Uterus (tissue), 2 donors: ENCODE measurements at regions not wholly inside any gene's neighbourhood (a gene's known extent, or its start where the extent isn't known, plus 50 kb on each side); places are given as distances from the start of the nearest gene placed in this dataset.

Experiments
- POLR2A ChIP-seq, 2 donors: fragments of 450-650 bp; IDR thresholded peaks; one replicate each; pipeline ENCODE4 v1.6.1; 2016; ENCODE audit warnings: antibody characterized with exemption in 2 of 2, mild to moderate bottlenecking in 1 of 2, moderate library complexity in 1 of 2
- TF ChIP-seq, protein P1 (sequence below), 4 experiments: fragments of 200-600 bp in 2 of 4; fragments of 450-650 bp in 2 of 4; sonication (generic) in 2 of 4; IDR thresholded peaks; one replicate each; pipeline ENCODE4 v1.5.1; 2016 to 2019; ENCODE audit warnings: antibody characterized with exemption in 4 of 4, mild to moderate bottlenecking in 2 of 4, moderate library complexity in 1 of 4

DNA sequence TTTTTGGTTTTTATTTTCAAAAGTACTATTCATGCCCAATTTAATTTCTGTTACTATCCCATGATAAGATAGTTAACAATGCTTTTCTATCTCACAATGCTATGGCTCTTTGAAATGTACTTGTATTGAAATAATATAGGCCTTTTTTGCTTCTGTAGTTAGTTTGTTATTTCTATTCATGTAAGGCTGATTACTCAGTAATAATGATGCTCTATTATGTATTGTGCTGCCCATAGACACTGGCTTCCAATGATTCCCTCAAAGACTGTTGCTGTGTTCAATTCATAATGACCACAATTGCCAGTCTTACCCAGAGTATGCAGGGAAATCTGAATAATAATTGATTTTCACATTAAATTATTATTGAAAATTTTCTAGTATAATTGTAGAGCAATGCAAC, 155.5 kb upstream of the POT1 start:
- TF ChIP-seq POLR2A (IDR thresholded peaks at IDR 0.05), result no peak
- TF ChIP-seq, protein P1, sequence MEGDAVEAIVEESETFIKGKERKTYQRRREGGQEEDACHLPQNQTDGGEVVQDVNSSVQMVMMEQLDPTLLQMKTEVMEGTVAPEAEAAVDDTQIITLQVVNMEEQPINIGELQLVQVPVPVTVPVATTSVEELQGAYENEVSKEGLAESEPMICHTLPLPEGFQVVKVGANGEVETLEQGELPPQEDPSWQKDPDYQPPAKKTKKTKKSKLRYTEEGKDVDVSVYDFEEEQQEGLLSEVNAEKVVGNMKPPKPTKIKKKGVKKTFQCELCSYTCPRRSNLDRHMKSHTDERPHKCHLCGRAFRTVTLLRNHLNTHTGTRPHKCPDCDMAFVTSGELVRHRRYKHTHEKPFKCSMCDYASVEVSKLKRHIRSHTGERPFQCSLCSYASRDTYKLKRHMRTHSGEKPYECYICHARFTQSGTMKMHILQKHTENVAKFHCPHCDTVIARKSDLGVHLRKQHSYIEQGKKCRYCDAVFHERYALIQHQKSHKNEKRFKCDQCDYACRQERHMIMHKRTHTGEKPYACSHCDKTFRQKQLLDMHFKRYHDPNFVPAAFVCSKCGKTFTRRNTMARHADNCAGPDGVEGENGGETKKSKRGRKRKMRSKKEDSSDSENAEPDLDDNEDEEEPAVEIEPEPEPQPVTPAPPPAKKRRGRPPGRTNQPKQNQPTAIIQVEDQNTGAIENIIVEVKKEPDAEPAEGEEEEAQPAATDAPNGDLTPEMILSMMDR (IDR thresholded peaks at IDR 0.05), result no peak
